ENCODE measurements at regions not wholly inside any gene's neighbourhood (a gene's known extent, or its start where the extent isn't known, plus 50 kb on each side); places are given as distances from the start of the nearest gene placed in this dataset.
A peak's percentile ranks its signal among the peaks of the same experiment; 100 is the strongest.

- DNase-seq, result no peak
These were observed 220.2 kb downstream of the AUH start for GRCh38 chr9:91141407-91141965.

GRCh38 chr9:91143162-91143561 lies 218.6 kb downstream of the AUH start:
- DNase-seq, result no peak

DNA sequence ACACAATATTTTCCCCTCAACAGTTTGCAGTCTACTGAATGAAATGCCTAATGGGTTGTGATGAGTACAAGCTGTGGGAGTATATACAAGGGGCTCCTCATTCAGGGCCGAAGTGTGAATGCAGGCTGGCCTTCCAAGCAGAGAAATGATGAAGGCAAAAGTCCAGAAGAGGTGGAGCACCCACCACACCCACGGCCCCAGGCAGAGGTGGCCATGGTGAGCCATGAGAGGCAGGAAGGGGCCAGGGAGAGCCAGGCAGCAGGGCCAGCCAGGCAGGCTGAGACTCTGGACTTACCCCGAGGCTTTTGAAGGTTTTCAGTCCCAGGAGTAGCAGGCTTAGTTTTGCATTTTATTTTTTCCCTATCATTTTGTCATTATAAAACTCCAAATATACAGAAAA lies 218.1 kb downstream of the AUH start:
- no peak for DNase-seq

DNA sequence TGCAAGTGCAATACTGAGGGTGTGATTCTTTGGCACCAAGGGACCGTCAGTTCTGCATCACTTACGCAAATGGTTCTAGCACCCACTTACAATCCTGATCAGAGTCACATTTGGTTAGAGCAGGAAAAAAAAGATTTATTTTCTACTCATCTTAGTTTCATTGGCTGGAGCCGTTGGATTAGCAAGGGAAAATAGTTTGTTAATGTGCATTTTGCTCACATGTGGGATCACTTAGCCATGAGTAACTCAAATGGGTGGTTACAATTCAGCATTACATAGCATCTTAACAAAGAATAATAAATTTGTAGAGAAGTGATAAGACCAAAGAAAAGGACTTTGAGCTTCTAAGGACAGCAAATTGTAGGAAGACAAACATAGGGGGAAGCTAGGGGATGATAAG lies 216.9 kb downstream of the AUH start:
- DNase-seq, result no peak

DNA sequence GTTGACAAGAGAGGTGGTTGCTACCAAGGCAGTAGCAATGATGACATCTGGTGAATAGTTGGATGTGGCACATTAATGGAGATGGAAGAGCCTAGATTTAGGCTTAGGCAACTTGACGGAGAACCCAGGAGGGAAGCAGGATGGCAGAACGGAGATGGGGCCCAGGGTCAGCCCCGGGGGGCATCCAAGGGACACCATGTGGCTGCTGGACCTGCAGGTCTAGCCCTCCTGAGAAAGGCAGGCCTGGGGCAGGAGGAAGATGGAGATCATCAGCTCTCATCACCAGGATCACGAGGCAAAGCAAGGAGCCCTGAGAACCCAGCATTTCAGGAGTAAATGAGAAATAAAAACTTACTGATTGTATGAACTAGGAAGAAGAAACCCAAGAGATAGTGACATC lies 216.2 kb downstream of the AUH start:
- DNase-seq, result no peak

- DNase-seq, result peak in 1 of 2 donors; percentile 32
These were observed 215.2 kb downstream of the AUH start for GRCh38 chr9:91146391-91147019.

GRCh38 chr9:91147079-91147708 lies 214.5 kb downstream of the AUH start:
- DNase-seq, result no peak

GRCh38 chr9:91148306-91148705 lies 213.4 kb downstream of the AUH start:
- no peak for DNase-seq

GRCh38 chr9:91150273-91150997 lies 211.3 kb downstream of the AUH start:
- DNase-seq, result no peak

GRCh38 chr9:91150998-91151717 lies 210.6 kb downstream of the AUH start:
- peak; percentile 48 to 62 for DNase-seq

DNA sequence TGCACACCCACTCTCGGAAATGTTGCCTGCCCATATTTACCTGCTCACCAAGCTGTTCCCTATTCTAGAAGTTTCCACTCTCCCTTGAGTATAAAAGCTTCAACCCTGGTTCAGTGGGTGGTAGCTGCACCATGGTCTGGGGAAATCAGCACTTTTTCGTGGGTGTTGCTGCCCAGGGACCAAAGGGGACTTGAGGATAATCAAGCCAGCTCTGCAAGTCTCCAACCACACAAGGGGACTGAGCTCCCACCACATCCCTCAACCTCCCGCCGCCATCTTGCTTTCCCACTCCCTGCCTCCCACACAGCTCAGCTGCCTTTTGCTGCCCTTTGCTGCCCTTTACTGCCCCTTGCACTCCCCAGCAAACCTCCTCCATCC lies 210.0 kb downstream of the AUH start:
- no peak for DNase-seq

DNA sequence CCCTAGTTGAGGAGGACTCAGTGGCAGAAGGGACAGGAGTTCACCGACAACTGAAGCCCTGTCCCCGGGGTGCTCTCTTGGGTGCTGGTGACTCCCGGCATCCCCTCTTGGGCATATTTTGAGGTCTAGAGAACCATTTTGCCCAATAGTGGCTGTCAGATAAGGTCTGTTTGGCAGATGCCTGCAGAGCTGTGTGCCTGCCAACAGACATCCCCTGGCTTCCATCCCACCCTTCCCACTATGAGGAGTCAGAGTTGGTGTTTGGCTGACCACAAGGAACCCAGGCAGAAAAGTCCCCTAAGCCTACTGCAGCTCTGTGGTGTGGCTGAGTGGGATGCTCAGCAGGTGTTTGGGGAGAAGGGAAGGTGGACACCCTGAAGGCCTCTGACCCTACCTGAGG lies 207.0 kb downstream of the AUH start:
- no peak for DNase-seq

DNA sequence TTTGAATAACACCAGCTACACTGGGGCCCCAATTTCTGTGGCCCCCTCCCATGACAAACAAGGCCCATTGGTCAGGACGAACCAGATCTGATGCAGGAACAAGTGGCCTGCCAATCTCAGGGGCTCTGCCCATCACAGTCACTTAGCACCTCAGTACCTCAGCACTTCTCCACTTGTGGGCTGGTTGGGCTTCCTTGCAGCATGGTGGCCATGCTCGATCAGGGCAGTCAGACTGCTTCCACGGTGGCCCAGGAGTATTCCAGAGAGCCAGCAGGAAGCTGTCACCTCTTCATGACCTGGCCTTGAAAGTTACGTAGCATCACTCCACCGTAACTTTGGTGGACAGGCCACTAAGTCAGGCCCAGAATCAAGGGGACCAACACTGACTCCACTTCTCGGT lies 206.5 kb downstream of the AUH start:
- no peak for DNase-seq

DNA sequence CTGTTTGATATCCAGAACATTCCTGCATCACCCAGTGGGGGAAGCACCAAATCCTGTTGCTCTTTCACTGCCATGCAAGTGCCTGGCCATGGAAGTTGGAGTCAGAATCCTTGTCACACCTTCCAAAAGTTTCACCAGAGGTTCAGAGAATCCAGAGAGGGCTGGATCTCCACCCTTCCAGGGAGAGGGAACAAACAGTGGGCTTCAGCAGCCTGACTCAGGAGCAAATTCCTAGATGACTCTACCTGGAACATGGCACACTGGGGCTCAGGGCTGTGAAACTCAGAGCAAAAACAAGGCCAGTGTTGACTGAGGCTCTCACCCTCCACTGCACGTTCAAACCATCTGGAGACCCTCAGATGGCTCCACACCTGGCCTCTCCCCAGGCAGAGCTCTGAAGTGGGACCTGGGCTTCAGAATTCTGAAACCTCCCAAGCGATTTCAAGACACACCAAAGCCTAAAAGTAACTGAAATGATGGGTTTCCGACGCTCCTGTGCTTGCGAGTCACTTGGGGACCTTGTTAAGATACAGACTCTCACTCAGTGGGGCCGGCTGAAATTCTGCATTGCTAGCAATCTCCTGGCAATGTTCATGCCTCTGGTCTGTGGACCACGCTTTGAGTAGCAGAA lies 205.9 kb downstream of the AUH start:
- no peak for DNase-seq

DNA sequence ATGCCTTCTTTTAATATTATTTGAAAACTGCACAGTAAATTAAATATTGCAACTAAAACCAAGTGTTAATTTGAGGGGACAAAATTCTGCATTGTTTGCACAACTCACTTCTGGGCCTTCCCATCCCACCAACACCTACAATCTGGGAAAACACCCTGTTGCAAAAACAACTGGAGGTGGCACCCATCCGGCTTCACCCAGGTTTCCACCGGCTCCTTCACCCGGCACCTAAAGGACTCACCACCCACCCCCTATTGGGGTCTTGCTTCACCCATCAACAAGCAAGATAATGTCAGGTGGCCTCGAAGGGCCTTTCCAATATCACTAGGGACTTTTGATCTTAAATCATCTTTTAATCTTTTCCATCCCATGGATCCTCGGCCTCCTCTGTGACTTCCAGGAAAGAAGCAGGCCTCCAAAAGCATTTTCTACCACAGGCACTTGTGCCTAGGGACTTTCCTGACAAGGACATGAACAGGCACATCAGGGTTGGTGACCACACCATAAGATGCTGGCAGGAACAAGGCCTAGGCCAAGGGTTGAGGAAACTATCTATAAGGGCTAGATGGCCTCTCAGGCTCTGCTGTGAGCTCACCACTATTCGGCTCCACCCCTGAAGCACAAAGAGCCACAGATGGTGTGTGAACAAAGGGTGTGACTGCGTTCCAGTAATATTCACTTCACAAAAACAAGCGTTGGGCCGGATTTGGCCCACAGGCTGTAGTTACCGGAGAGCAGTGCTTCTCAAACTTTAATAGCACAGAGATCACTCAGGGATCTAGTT lies 205.1 kb downstream of the AUH start:
- peak; percentile 27 to 31 for DNase-seq

DNA sequence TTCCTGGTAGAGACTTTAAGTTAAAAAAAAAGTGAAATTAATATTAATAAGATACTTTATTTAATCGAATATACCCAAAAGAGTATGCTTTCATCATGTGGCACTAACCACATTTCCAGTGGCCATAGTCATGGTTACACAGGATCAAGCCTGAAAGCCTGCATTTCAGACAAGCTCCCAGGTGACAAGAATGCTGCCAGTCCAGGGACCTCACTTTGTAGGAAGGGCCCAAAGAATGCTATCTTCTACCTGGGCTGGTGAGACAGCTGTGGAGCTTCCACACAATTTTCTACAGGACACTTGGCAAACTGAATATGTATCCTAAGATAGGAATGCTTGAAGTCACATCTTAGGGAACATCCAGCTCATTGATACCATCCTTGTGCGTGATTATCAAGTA lies 203.8 kb downstream of the AUH start:
- DNase-seq, result no peak

DNA sequence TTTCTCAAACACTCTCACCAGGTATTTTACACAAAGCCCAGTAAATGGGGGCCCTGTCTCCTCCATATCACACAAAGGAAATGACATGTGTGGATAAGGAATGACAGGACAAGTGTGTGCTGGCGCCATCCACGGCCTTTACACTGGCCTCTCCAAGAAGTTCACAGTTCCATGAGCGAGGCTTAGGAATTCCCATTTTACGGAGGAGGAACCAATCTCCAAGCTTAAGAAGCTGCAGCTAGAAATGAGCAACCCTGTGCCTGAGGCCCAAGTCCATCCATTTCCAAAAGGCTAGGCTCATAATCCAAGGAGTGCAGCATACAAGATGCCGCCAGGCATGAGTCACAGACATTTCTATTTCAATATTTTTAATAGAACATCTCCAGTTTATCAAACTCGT lies 203.4 kb downstream of the AUH start:
- DNase-seq, result no peak

DNA sequence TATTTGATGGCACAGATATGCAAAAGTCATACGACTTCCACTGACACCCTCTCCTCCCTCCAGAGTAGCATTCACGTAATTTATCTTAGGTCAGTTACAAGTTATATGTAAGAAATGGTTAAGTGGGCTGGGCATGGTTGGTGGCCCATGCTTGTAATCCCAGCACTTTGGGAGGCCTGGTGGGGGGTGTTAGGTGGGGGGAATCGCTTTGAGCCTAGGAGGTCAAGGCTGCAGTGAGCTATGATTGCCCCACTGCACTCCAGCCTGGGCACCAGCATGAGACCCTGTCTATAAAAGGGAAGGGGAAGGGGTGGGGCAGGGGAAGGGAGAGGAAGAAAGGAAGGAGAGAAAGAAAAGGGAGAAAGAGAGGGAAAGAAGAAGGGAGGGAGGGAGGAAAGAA lies 202.8 kb downstream of the AUH start:
- DNase-seq, result no peak

- DNase-seq, result no peak
These were observed 202.0 kb downstream of the AUH start for GRCh38 chr9:91159664-91160121.

- no peak for DNase-seq
These were observed 201.5 kb downstream of the AUH start for GRCh38 chr9:91160181-91160580.

DNA sequence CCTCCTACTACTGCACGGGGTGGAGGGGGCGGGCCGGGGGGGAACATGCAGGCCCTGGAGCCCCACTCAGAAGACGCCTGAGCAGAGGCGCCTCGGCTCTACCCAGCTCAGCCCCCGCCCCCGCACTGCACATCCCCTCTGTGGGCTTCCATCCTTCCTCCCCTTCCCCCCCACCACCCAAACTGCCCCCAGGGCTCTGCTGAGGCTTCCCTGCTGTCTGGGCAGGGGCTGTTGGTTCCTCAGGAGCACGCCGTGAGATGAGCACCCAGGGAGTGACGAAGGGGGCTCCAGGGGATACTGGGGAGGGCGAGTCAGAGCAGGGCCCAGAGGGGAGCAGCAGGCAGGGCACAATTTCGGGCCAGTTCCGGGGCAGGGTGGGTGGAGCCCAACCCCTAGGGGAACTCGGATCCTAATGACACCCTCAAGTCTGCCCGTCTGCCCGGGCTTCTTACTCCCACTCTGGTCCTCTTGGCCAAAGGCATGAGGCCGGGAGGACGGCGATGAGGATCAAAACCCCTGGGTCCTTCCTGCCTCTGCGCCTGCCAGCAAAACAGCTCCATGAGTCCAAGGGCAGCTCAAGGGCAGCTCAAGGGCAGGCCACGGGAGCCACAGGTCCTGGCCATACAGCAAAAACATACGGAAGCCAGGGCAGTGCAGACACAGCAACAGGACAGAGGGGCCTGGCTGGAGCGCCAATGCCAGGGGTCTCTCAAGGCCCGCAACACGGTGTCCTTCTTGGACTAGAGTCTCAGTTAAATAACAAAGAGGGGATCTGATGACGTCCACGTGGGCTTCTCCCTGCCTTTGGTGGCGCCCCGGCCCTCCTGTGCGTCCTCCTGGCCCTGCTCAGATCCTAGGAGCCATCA lies 200.9 kb downstream of the AUH start:
- no peak for DNase-seq

All from CD4-positive, alpha-beta T cell treated with Interleukin-1 beta for 1 hour (primary cell).